ENCODE measurements at regions not wholly inside any gene's neighbourhood (a gene's known extent, or its start where the extent isn't known, plus 50 kb on each side); places are given as distances from the start of the nearest gene placed in this dataset.

DNA sequence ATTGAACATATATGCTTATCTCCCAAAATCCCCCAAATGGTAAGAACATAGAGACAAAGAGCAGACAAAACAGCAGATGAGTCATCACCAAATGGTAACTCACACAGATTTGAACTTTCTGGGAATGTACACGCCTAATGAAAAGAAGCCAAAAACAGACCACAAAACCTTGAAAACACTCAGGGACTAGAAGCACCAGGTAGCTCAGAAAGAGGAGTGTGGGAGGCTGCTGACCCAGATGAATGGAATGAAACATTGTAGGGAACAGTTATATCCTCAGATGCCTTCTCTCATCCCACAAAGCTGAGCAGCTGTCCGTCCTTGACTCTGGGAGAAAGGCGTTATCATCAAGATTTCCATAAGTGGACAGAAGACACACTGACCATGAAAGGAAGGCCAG is 307.0 kb upstream of the USP25 start:
- Histone ChIP-seq H3K79me2 (ENCODE audit: low read length) (no peaks in the 10 kb centered on the region), H3K9ac (ENCODE audit: low read length) (no peak overlapping the region), H3K9me3 (ENCODE audit: low read length) (no peaks in the 10 kb centered on the region), H3K4me3 (ENCODE audit: low read length) (no peak overlapping the region), H4K20me1 (ENCODE audit: low read length) (no peaks in the 10 kb centered on the region), H2AFZ (ENCODE audit: low read length) (no peak overlapping the region; the same call in 1 of the 2 replicates), H3F3A (ENCODE audit: low read length, unreplicated experiment) (no peaks in the 10 kb centered on the region), H3K9me2 (replicated peaks; ENCODE audit: low read length) (no peaks in the 10 kb centered on the region), H3K4me2 (ENCODE audit: low read length) (peak overlapping the region; percentile 19), H3K36me3 (ENCODE audit: low read depth, low read length) (no peaks in the 10 kb centered on the region), H3K4me1 (ENCODE audit: insufficient read depth, low read length) (peaks cover 19% of the 10 kb centered on the region), H3K27ac (ENCODE audit: low read length) (peak overlapping the region; percentile 48), H3K27me3 (ENCODE audit: low read length) (no peaks in the 10 kb centered on the region)
- intact Hi-C loops (cut with micrococcal nuclease), result no loop called here
- POLR2A ChIA-PET (ENCODE audit: unreplicated experiment), result no interaction called here
- ATAC-seq, result peak; percentile 89
- BruUV-seq (replicated peaks), result no TSS peak
- TF ChIP-seq, protein P1, sequence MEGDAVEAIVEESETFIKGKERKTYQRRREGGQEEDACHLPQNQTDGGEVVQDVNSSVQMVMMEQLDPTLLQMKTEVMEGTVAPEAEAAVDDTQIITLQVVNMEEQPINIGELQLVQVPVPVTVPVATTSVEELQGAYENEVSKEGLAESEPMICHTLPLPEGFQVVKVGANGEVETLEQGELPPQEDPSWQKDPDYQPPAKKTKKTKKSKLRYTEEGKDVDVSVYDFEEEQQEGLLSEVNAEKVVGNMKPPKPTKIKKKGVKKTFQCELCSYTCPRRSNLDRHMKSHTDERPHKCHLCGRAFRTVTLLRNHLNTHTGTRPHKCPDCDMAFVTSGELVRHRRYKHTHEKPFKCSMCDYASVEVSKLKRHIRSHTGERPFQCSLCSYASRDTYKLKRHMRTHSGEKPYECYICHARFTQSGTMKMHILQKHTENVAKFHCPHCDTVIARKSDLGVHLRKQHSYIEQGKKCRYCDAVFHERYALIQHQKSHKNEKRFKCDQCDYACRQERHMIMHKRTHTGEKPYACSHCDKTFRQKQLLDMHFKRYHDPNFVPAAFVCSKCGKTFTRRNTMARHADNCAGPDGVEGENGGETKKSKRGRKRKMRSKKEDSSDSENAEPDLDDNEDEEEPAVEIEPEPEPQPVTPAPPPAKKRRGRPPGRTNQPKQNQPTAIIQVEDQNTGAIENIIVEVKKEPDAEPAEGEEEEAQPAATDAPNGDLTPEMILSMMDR (conservative IDR thresholded peaks at IDR 0.05; ENCODE audit: low read depth, low read length), result no peak
- no peak for TF ChIP-seq EZH2phosphoT487 (IDR thresholded peaks at IDR 0.05; ENCODE audit: borderline replicate concordance, low read length)
- TF ChIP-seq EZH2 (IDR thresholded peaks at IDR 0.05; ENCODE audit: low read length, unreplicated experiment), result no peak
- CTCF ChIA-PET, result no interaction called here
- peak; percentile 92 for DNase-seq

DNA sequence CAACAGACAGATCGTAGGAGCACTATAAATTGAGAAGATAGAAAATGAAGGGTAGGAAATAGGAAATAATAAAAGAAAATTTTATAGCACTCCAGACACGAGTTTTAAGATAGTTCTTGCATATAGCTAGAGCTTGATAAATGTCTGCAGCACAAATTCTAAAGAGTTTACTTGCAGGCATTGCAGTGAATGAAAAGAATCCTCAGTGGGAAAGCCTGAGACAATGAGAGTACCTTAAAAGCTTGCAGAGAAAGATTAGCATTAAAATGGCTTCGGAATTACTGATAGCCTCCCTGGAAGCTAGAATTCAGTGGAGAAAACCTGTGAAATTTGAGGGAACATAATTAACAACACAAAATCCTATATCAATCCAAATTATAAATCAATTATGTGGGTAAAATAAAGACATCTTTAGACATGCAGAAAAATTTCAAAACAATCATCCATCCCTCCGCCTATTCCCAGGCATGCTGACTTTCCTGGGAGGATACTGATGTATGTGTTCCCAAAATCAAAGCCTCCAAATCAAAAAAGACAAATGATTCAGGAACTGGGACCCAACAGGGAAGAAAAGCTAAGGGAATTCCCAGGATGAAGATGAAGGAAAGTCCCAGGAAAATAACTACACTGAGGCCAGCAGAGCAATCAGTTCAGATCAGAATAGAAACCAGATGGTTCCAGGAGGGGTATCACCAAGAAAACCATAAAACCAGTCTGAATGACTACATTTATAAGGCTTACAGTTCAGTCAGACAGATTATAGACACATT is 305.9 kb upstream of the USP25 start:
- Histone ChIP-seq H3K27me3 (ENCODE audit: low read length) (no peaks in the 10 kb centered on the region), H2AFZ (ENCODE audit: low read length) (no peak overlapping the region), H3K9ac (ENCODE audit: low read length) (no peak overlapping the region), H3F3A (ENCODE audit: low read length, unreplicated experiment) (no peaks in the 10 kb centered on the region), H3K4me1 (ENCODE audit: insufficient read depth, low read length) (peaks cover 19% of the 10 kb centered on the region), H3K9me3 (ENCODE audit: low read length) (no peaks in the 10 kb centered on the region), H4K20me1 (ENCODE audit: low read length) (no peaks in the 10 kb centered on the region), H3K27ac (ENCODE audit: low read length) (no peak overlapping the region), H3K4me3 (ENCODE audit: low read length) (no peak overlapping the region), H3K79me2 (ENCODE audit: low read length) (no peaks in the 10 kb centered on the region), H3K36me3 (ENCODE audit: low read depth, low read length) (no peaks in the 10 kb centered on the region), H3K9me2 (replicated peaks; ENCODE audit: low read length) (no peaks in the 10 kb centered on the region), H3K4me2 (ENCODE audit: low read length) (no peak overlapping the region)
- no peak for DNase-seq
- ChIA-PET CTCF (no interaction called here), POLR2A (ENCODE audit: unreplicated experiment) (no interaction called here)
- no peak for TF ChIP-seq EZH2phosphoT487 (IDR thresholded peaks at IDR 0.05; ENCODE audit: borderline replicate concordance, low read length)
- TF ChIP-seq, protein P1 (conservative IDR thresholded peaks at IDR 0.05; ENCODE audit: low read depth, low read length), result no peak
- TF ChIP-seq EZH2 (IDR thresholded peaks at IDR 0.05; ENCODE audit: low read length, unreplicated experiment), result no peak
- intact Hi-C loops (cut with micrococcal nuclease), result no loop called here
- BruUV-seq (replicated peaks), result no TSS peak
- no peak for ATAC-seq

DNA sequence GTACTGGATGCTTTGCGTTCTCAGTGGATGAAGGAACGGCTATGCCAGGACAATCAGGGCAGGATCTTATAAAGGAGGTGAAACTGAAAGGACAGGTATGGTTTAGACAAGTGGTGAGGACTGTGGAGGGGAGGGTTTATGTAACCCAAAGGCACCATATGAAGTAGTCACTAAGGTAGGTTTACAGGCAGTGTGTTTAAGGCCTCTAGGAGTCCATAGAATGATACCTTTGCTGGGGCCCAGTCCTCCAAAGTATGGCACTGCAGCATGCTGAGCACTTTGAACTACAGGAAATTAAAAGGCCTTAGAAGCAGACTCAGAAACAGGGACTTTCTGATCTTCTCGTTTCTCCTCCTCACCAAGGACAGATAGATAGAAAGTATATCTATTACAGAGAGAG is 304.7 kb upstream of the USP25 start:
- Histone ChIP-seq H3K4me1 (ENCODE audit: insufficient read depth, low read length) (peaks cover 19% of the 10 kb centered on the region), H4K20me1 (ENCODE audit: low read length) (no peaks in the 10 kb centered on the region), H3K27me3 (ENCODE audit: low read length) (no peaks in the 10 kb centered on the region), H3K4me3 (ENCODE audit: low read length) (no peak overlapping the region), H3K9ac (ENCODE audit: low read length) (no peak overlapping the region), H3K4me2 (ENCODE audit: low read length) (no peak overlapping the region), H3K79me2 (ENCODE audit: low read length) (no peaks in the 10 kb centered on the region), H3K36me3 (ENCODE audit: low read depth, low read length) (no peaks in the 10 kb centered on the region), H3F3A (ENCODE audit: low read length, unreplicated experiment) (no peaks in the 10 kb centered on the region), H3K27ac (ENCODE audit: low read length) (no peak overlapping the region), H3K9me3 (ENCODE audit: low read length) (no peaks in the 10 kb centered on the region), H2AFZ (ENCODE audit: low read length) (no peak overlapping the region), H3K9me2 (replicated peaks; ENCODE audit: low read length) (no peaks in the 10 kb centered on the region)
- ATAC-seq, result no peak
- no peak for DNase-seq
- POLR2A ChIA-PET (ENCODE audit: unreplicated experiment), result interaction anchor here (0.8 kb wide), 1 partner anchor 350 kb away, joined by 7 read pairs; no protein-coding TSS in a partner anchor
- CTCF ChIA-PET, result no interaction called here
- intact Hi-C loops (cut with micrococcal nuclease), result no loop called here
- BruUV-seq (replicated peaks), result no TSS peak
- TF ChIP-seq EZH2phosphoT487 (IDR thresholded peaks at IDR 0.05; ENCODE audit: borderline replicate concordance, low read length) (no peak), EZH2 (IDR thresholded peaks at IDR 0.05; ENCODE audit: low read length, unreplicated experiment) (no peak)
- TF ChIP-seq, protein P1 (conservative IDR thresholded peaks at IDR 0.05; ENCODE audit: low read depth, low read length), result no peak

Measured in PC-3 (cell line).